ENCODE measurements at regions not wholly inside any gene's neighbourhood (a gene's known extent, or its start where the extent isn't known, plus 50 kb on each side); places are given as distances from the start of the nearest gene placed in this dataset.

DNA sequence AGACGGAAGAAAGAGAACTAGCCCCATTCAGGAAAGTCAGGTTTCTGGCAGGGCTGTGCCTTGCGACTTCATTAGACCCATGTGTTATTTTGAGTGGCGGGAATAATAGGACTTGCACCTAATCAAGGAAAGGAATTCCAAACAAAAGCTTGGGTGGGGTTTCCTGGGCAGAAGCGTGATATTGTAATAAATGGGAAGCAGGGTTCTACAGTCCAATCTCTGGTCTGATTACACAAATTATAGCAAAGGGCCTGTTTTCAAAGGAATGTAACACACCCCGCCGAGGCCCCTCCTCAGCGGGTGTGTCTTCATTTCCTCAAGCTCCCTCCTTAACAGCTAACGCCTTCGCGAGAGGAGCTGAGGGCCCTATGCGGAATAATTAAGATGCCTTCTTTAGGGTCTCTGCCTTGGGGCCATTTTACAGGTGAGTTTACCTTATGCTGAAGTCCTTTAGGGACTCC is 396.0 kb upstream of the C2CD4B start:
- TF ChIP-seq, protein P1, sequence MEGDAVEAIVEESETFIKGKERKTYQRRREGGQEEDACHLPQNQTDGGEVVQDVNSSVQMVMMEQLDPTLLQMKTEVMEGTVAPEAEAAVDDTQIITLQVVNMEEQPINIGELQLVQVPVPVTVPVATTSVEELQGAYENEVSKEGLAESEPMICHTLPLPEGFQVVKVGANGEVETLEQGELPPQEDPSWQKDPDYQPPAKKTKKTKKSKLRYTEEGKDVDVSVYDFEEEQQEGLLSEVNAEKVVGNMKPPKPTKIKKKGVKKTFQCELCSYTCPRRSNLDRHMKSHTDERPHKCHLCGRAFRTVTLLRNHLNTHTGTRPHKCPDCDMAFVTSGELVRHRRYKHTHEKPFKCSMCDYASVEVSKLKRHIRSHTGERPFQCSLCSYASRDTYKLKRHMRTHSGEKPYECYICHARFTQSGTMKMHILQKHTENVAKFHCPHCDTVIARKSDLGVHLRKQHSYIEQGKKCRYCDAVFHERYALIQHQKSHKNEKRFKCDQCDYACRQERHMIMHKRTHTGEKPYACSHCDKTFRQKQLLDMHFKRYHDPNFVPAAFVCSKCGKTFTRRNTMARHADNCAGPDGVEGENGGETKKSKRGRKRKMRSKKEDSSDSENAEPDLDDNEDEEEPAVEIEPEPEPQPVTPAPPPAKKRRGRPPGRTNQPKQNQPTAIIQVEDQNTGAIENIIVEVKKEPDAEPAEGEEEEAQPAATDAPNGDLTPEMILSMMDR (IDR thresholded peaks at IDR 0.05): no peak
- TF ChIP-seq POLR2A (IDR thresholded peaks at IDR 0.05): no peak
